NCI-H446 treated with DMSO at 0.1 percent for 48 hours (cell line): ENCODE measurements at regions not wholly inside any gene's neighbourhood (a gene's known extent, or its start where the extent isn't known, plus 50 kb on each side); places are given as distances from the start of the nearest gene placed in this dataset.
"Not testable (repeated sequence)": the region's sequence is repeated elsewhere in the genome, so short reads cannot be mapped to it uniquely, and the experiment has no call there.

ENCODE experiments used
- DNase-seq: peaks from one replicate; lab custom pipeline; 2025; lab: John Stamatoyannopoulos, UW

GRCh38 chr4:53714236-53715140, 123.2 kb upstream of the LNX1 start:
- no peak for DNase-seq

- DNase-seq: no peak
Observed at GRCh38 chr4:53713767-53714166, 122.5 kb upstream of the LNX1 start.

GRCh38 chr4:53713296-53713695, 122.0 kb upstream of the LNX1 start:
- no peak for DNase-seq

GRCh38 chr4:53712408-53713020, 121.2 kb upstream of the LNX1 start:
- DNase-seq: no peak

GRCh38 chr4:53711926-53712325, 120.6 kb upstream of the LNX1 start:
- DNase-seq: no peak

GRCh38 chr4:53709693-53710092, 118.4 kb upstream of the LNX1 start:
- DNase-seq: no peak

GRCh38 chr4:53707491-53707890, 116.2 kb upstream of the LNX1 start:
- DNase-seq: no peak

- no peak for DNase-seq
Observed at GRCh38 chr4:53706422-53707032, 115.2 kb upstream of the LNX1 start.

- no peak for DNase-seq
Observed at GRCh38 chr4:53705972-53706371, 114.7 kb upstream of the LNX1 start.

- DNase-seq: no peak
Observed at GRCh38 chr4:53705151-53705764, 114.0 kb upstream of the LNX1 start.

- DNase-seq: no peak
Observed at GRCh38 chr4:53704329-53704728, 113.0 kb upstream of the LNX1 start.

GRCh38 chr4:53703267-53703655, 112.0 kb upstream of the LNX1 start:
- no peak for DNase-seq

- DNase-seq: peak; percentile 40
Observed at GRCh38 chr4:53702334-53703266, 111.3 kb upstream of the LNX1 start.

- not testable (repeated sequence) for DNase-seq
Observed at GRCh38 chr4:53701260-53701659, 110.0 kb upstream of the LNX1 start.

- DNase-seq: not testable (repeated sequence)
Observed at GRCh38 chr4:53699310-53699709, 108.0 kb upstream of the LNX1 start.

- DNase-seq: peak; percentile 62
Observed at GRCh38 chr4:53697016-53697685, 105.9 kb upstream of the LNX1 start.

- no peak for DNase-seq
Observed at GRCh38 chr4:53695540-53696463, 104.5 kb upstream of the LNX1 start.

GRCh38 chr4:53694666-53695065, 103.4 kb upstream of the LNX1 start:
- DNase-seq: no peak

- DNase-seq: no peak
Observed at GRCh38 chr4:53693909-53694308, 102.6 kb upstream of the LNX1 start.

GRCh38 chr4:53693408-53693807, 102.1 kb upstream of the LNX1 start:
- DNase-seq: no peak
